Smooth muscle cell (in vitro differentiated cells): ENCODE measurements at regions not wholly inside any gene's neighbourhood (a gene's known extent, or its start where the extent isn't known, plus 50 kb on each side); places are given as distances from the start of the nearest gene placed in this dataset.
"Not testable (repeated sequence)": the region's sequence is repeated elsewhere in the genome, so short reads cannot be mapped to it uniquely, and the experiment has no call there.

Source experiments
- DNase-seq: peaks from one replicate; lab custom pipeline; 2025; ENCODE audit not compliant: unreplicated experiment; lab: John Stamatoyannopoulos, UW
- H2AFZ ChIP-seq: fragments of 200-600 bp; sonication (generic); 2 replicates; pipeline ENCODE4 v1.6.0; 2016; ENCODE audit warnings: antibody characterized with exemption, low read depth, mild to moderate bottlenecking
- H3F3A ChIP-seq: fragments of 200-600 bp; sonication (generic); 2 replicates; pipeline ENCODE4 v1.6.0; 2017; ENCODE audit warnings: antibody characterized with exemption, low read depth
- H3K27ac ChIP-seq: fragments of 200-600 bp; sonication (generic); 2 replicates; pipeline ENCODE4 v1.5.1; 2016; ENCODE audit warnings: low read depth, mild to moderate bottlenecking
- H3K27me3 ChIP-seq: fragments of 200-600 bp; sonication (generic); 2 replicates; pipeline ENCODE4 v1.6.1; 2016; ENCODE audit warnings: low read depth, mild to moderate bottlenecking
- H3K36me3 ChIP-seq: fragments of 200-600 bp; sonication (generic); 2 replicates; pipeline ENCODE4 v1.5.1; 2016; ENCODE audit warnings: low read depth
- H3K4me1 ChIP-seq: fragments of 200-600 bp; sonication (generic); 2 replicates; pipeline ENCODE4 v1.5.1; 2016; ENCODE audit warnings: low read depth
- H3K4me2 ChIP-seq: fragments of 200-600 bp; sonication (generic); 2 replicates; pipeline ENCODE4 v1.6.0; 2016; ENCODE audit warnings: mild to moderate bottlenecking
- H3K4me3 ChIP-seq: fragments of 200-600 bp; sonication (generic); 2 replicates; pipeline ENCODE4 v1.5.1; 2016; ENCODE audit warnings: mild to moderate bottlenecking
- H3K79me2 ChIP-seq: fragments of 200-600 bp; sonication (generic); 2 replicates; pipeline ENCODE4 v1.6.0; 2016; ENCODE audit warnings: low read depth, mild to moderate bottlenecking
- H3K9ac ChIP-seq: fragments of 200-600 bp; sonication (generic); 2 replicates; pipeline ENCODE4 v1.6.0; 2016; ENCODE audit warnings: low read depth
- H3K9me3 ChIP-seq: fragments of 200-600 bp; sonication (generic); replicated peaks from 2 replicates; pipeline ENCODE4 v1.5.1; 2016; ENCODE audit warnings: low read depth
- H4K20me1 ChIP-seq: fragments of 200-600 bp; sonication (generic); 2 replicates; pipeline ENCODE4 v1.6.0; 2016; ENCODE audit warnings: low read depth
- whole genome bisulfite sequencing: methylation state at CpG from one replicate; pipeline ENCODE4 v1.1.7; 2016; ENCODE audit warnings: low lambda C conversion rate; 5-methylcytosine and 5-hydroxymethylcytosine counted together
- TF ChIP-seq, protein P1 (sequence below): fragments of 200-600 bp; sonication (generic); IDR thresholded peaks from 2 replicates; pipeline ENCODE4 v1.5.1; 2017; ENCODE audit warnings: borderline replicate concordance, mild to moderate bottlenecking, antibody characterized with exemption; ENCODE audit not compliant: insufficient read depth, poor library complexity, severe bottlenecking

DNA sequence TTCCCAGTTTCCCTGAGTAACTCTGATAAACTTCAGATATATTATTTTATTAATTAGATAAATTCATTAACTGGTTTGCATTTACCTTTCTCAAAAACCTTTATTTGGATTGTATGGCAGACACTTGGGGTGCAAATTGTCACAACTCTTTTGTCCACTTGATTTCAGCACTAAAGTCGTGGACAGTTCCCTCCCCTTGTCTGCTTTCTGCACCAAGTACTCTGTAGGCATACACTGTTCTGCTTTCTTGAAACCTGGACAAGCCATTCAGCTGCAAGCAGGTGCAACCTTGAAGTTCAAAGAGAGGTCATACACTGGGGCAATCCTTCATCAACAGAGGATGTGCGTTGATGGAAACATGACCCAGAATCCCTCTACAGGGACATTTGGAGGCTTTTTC lies 162.9 kb downstream of the ARL5B start:
- Histone ChIP-seq H3K27me3 (no peaks in the 10 kb centered on the region), H3K27ac (no peak overlapping the region), H3K4me1 (no peaks in the 10 kb centered on the region), H3K4me3 (no peak overlapping the region), H3K4me2 (no peak overlapping the region), H3K9ac (no peak overlapping the region), H2AFZ (no peak overlapping the region), H3K9me3 (no peaks in the 10 kb centered on the region), H3K79me2 (no peaks in the 10 kb centered on the region), H3F3A (no peaks in the 10 kb centered on the region), H3K36me3 (no peaks in the 10 kb centered on the region), H4K20me1 (no peaks in the 10 kb centered on the region)
- no peak for DNase-seq
- TF ChIP-seq, protein P1, sequence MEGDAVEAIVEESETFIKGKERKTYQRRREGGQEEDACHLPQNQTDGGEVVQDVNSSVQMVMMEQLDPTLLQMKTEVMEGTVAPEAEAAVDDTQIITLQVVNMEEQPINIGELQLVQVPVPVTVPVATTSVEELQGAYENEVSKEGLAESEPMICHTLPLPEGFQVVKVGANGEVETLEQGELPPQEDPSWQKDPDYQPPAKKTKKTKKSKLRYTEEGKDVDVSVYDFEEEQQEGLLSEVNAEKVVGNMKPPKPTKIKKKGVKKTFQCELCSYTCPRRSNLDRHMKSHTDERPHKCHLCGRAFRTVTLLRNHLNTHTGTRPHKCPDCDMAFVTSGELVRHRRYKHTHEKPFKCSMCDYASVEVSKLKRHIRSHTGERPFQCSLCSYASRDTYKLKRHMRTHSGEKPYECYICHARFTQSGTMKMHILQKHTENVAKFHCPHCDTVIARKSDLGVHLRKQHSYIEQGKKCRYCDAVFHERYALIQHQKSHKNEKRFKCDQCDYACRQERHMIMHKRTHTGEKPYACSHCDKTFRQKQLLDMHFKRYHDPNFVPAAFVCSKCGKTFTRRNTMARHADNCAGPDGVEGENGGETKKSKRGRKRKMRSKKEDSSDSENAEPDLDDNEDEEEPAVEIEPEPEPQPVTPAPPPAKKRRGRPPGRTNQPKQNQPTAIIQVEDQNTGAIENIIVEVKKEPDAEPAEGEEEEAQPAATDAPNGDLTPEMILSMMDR: no peak
- 33% methylated on average over 2 of the region's 2 CpGs for WGBS

DNA sequence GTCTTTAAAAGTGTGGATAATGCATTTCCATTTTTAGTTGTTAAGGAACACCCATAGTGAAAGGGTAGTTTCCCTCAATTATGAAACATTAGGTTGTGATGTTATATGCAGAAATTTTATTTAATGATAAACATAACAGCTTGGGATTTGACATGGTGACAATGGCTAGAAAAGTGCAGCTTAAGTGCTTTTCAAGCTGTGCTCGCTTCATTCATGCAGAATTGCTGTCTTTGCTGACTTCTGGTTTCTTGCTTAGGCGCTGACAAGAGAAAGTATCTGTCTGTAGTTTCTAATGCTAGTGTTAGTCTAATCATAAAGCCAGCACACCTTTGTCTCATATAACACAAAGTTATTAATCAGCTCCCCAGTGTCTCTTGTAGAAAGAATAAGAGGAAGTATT lies 170.0 kb downstream of the ARL5B start:
- no peak overlapping the region for H3K4me2 ChIP-seq
- H3K27ac ChIP-seq: no peak overlapping the region
- no peak overlapping the region for H3K9ac ChIP-seq
- H3F3A ChIP-seq: no peaks in the 10 kb centered on the region
- WGBS: 77% methylated on average over 2 of the region's 2 CpGs
- H3K36me3 ChIP-seq: no peaks in the 10 kb centered on the region
- TF ChIP-seq, protein P1: no peak
- no peak overlapping the region for H3K4me3 ChIP-seq
- H4K20me1 ChIP-seq: no peaks in the 10 kb centered on the region
- DNase-seq: no peak
- H3K79me2 ChIP-seq: no peaks in the 10 kb centered on the region
- H2AFZ ChIP-seq: no peak overlapping the region
- H3K9me3 ChIP-seq: no peaks in the 10 kb centered on the region
- H3K27me3 ChIP-seq: no peaks in the 10 kb centered on the region
- no peaks in the 10 kb centered on the region for H3K4me1 ChIP-seq

DNA sequence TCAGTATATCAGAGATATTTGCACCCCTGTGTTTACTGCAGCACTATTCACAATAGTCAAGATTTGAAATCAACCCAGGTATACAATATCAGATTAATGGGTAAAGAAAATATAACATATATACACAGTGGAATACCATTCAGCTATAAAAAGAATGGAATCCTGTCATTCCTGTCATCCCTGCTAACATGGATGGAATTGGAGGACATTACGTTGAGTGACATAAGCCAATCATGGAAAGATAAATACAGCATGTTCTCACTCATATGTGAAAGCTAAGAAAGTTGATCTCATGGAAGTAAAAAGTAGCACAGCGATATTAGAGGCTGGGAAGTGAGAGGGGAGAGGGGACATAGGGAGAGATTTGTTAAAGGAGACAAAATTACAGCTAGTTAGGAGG lies 171.0 kb downstream of the ARL5B start:
- Histone ChIP-seq H3K4me1 (no peaks in the 10 kb centered on the region), H3K27me3 (no peaks in the 10 kb centered on the region), H3F3A (no peaks in the 10 kb centered on the region), H3K9ac (no peak overlapping the region), H3K36me3 (no peaks in the 10 kb centered on the region), H3K79me2 (no peaks in the 10 kb centered on the region), H2AFZ (no peak overlapping the region), H3K4me2 (no peak overlapping the region), H3K27ac (no peak overlapping the region), H3K9me3 (no peaks in the 10 kb centered on the region), H3K4me3 (no peak overlapping the region), H4K20me1 (no peaks in the 10 kb centered on the region)
- TF ChIP-seq, protein P1: no peak
- 71% methylated on average over 2 of the region's 2 CpGs for WGBS
- no peak for DNase-seq

DNA sequence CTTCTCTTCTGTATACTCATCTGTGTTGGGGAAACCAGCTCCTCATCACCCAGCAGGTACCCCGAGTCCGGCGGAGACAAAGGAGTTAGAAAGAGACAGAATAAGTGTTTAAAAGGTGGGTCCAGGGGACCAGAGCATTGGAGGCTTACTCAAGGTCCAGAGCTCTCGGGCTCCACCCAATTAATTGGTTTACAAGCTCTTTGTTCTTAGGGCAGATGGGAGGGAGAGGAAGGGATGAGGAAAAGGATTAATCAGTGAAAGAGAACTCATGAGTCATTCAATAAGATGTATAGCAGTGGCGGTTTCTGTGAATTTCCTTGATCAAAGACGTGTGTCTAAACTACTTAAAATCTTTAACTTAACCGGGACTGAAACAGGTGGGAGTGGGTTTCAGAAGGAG lies 192.0 kb upstream of the MALRD1 start:
- WGBS: 86% methylated on average over 7 of the region's 7 CpGs

More for the DNA sequence above, 192.0 kb upstream of the MALRD1 start:
- H3K4me2 ChIP-seq, H2AFZ ChIP-seq, H3K4me3 ChIP-seq, H4K20me1 ChIP-seq, DNase-seq, H3K9me3 ChIP-seq, H3K27me3 ChIP-seq, H3F3A ChIP-seq, H3K9ac ChIP-seq, H3K27ac ChIP-seq, H3K79me2 ChIP-seq, H3K36me3 ChIP-seq: not testable (repeated sequence)
- peaks cover 12% of the 10 kb centered on the region for H3K4me1 ChIP-seq
